ENCODE measurements at regions not wholly inside any gene's neighbourhood (a gene's known extent, or its start where the extent isn't known, plus 50 kb on each side); places are given as distances from the start of the nearest gene placed in this dataset.

DNA sequence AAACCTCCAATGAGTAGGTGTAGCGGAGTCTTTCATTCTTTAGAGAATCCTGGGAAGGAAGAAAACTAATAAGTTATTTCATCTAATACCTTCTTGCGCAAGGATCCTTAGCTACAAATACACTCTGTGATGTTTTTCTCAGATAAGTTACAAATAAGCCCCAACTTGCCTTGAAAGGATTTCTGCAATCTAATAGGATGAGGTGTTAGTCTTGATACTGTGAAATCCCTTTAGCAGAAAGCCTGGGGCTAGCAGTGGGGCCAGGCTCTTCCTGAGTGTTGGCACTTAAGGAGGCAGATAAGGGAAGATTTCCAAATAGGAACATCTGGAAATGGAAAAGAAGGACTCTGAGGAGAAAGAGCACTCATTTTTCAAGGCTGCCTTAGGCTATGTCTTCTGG is 168.0 kb upstream of the DAB1 start (continued):
- TF ChIP-seq SIN3A (IDR thresholded peaks at IDR 0.05; ENCODE audit: borderline replicate concordance, low read depth, low read length), result no peak
- TF ChIP-seq MXI1 (IDR thresholded peaks at IDR 0.05; ENCODE audit: low read depth, low read length), result no peak
- no peak for TF ChIP-seq EP300 (IDR thresholded peaks at IDR 0.05; ENCODE audit: borderline replicate concordance in 1 of 2, low read depth in 1 of 2, low read length in 1 of 2)
- TF ChIP-seq, protein P1, sequence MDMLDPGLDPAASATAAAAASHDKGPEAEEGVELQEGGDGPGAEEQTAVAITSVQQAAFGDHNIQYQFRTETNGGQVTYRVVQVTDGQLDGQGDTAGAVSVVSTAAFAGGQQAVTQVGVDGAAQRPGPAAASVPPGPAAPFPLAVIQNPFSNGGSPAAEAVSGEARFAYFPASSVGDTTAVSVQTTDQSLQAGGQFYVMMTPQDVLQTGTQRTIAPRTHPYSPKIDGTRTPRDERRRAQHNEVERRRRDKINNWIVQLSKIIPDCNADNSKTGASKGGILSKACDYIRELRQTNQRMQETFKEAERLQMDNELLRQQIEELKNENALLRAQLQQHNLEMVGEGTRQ (IDR thresholded peaks at IDR 0.05; ENCODE audit: borderline replicate concordance, low read depth, low read length), result no peak
- no peak for TF ChIP-seq TEAD4 (IDR thresholded peaks at IDR 0.05; ENCODE audit: borderline replicate concordance, insufficient read depth)

DNA sequence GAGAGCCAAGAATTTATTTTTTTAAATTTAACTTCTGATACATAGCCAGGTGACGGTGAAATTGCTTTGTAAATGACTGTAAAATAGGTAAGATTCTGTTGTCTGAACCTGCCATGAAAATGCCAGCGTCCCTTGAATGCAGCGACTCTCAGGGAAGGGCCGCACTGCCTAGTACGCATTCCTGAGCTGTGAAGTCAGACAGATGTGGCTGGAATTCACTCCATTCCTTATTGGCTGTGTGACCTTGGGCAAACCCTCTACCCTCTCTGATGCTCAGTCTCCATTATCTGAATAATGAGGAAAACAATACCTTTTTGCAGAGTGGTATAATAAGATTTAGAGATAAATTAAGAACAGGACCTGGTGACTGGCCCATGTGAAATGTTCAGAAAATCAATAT is 167.1 kb upstream of the DAB1 start:
- no peak overlapping the region for H3K4me2 ChIP-seq
- WGBS (ENCODE audit: low lambda C conversion rate), result 91% methylated on average over 5 of the region's 5 CpGs
- no peaks in the 10 kb centered on the region for H4K20me1 ChIP-seq (ENCODE audit: insufficient read depth)
- H3K79me2 ChIP-seq (ENCODE audit: insufficient read depth), result no peaks in the 10 kb centered on the region
- no peaks in the 10 kb centered on the region for H3K27me3 ChIP-seq (ENCODE audit: insufficient read depth)
- no peak overlapping the region for H3K9ac ChIP-seq
- DNase-seq, result no peak
- H3F3A ChIP-seq (replicated peaks; ENCODE audit: insufficient read depth), result no peaks in the 10 kb centered on the region
- TF ChIP-seq, protein P2, sequence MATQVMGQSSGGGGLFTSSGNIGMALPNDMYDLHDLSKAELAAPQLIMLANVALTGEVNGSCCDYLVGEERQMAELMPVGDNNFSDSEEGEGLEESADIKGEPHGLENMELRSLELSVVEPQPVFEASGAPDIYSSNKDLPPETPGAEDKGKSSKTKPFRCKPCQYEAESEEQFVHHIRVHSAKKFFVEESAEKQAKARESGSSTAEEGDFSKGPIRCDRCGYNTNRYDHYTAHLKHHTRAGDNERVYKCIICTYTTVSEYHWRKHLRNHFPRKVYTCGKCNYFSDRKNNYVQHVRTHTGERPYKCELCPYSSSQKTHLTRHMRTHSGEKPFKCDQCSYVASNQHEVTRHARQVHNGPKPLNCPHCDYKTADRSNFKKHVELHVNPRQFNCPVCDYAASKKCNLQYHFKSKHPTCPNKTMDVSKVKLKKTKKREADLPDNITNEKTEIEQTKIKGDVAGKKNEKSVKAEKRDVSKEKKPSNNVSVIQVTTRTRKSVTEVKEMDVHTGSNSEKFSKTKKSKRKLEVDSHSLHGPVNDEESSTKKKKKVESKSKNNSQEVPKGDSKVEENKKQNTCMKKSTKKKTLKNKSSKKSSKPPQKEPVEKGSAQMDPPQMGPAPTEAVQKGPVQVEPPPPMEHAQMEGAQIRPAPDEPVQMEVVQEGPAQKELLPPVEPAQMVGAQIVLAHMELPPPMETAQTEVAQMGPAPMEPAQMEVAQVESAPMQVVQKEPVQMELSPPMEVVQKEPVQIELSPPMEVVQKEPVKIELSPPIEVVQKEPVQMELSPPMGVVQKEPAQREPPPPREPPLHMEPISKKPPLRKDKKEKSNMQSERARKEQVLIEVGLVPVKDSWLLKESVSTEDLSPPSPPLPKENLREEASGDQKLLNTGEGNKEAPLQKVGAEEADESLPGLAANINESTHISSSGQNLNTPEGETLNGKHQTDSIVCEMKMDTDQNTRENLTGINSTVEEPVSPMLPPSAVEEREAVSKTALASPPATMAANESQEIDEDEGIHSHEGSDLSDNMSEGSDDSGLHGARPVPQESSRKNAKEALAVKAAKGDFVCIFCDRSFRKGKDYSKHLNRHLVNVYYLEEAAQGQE (IDR thresholded peaks at IDR 0.05; ENCODE audit: low read depth, low read length), result no peak
- no peak for TF ChIP-seq GABPA (IDR thresholded peaks at IDR 0.05; ENCODE audit: low read depth)
- no peak for TF ChIP-seq MEF2A (IDR thresholded peaks at IDR 0.05; ENCODE audit: borderline replicate concordance, low read depth)
- no peak for TF ChIP-seq TEAD4 (IDR thresholded peaks at IDR 0.05; ENCODE audit: borderline replicate concordance, insufficient read depth)
- no peak for TF ChIP-seq CHD2 (IDR thresholded peaks at IDR 0.05; ENCODE audit: low read length, partially characterized antibody)
- no peak for TF ChIP-seq ELF1 (IDR thresholded peaks at IDR 0.05)
- TF ChIP-seq EP300 (IDR thresholded peaks at IDR 0.05; ENCODE audit: borderline replicate concordance in 1 of 2, low read depth in 1 of 2, low read length in 1 of 2), result no peak
- TF ChIP-seq, protein P3, sequence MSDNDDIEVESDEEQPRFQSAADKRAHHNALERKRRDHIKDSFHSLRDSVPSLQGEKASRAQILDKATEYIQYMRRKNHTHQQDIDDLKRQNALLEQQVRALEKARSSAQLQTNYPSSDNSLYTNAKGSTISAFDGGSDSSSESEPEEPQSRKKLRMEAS (IDR thresholded peaks at IDR 0.05; ENCODE audit: low read depth), result no peak
- TF ChIP-seq FOXJ3 (CRISPR knock-in tag; IDR thresholded peaks at IDR 0.05), result no peak
- no peak for TF ChIP-seq JUND (IDR thresholded peaks at IDR 0.05)
- H3K36me3 ChIP-seq (replicated peaks in 1 of 2; ENCODE audit: control insufficient read depth in 1 of 2, insufficient read depth in 2 of 2, low read length in 1 of 2), result no peaks in the 10 kb centered on the region
- POLR2A ChIA-PET, result no interaction called here
- H3K4me1 ChIP-seq (ENCODE audit: control insufficient read depth in 1 of 2, insufficient read depth in 2 of 2, low read depth in 1 of 2, low read length in 1 of 2), result no peaks in the 10 kb centered on the region; a peak in 2 of 4 replicates
- H3K9me3 ChIP-seq, result no peaks in the 10 kb centered on the region
- H2AFZ ChIP-seq (ENCODE audit: low read depth), result no peak overlapping the region
- no peaks in the 10 kb centered on the region for H3K9me2 ChIP-seq
- CTCF ChIA-PET, result no interaction called here
- H3K27ac ChIP-seq (ENCODE audit: low read depth in 2 of 2, low read length in 1 of 2), result no peak overlapping the region
- no peak overlapping the region for H3K4me3 ChIP-seq (ENCODE audit: low read depth in 2 of 2, low read length in 1 of 2)

Data from SK-N-SH (cell line).